ENCODE measurements at regions not wholly inside any gene's neighbourhood (a gene's known extent, or its start where the extent isn't known, plus 50 kb on each side); places are given as distances from the start of the nearest gene placed in this dataset.

GRCh38 chr7:35463751-35464150 lies 209.9 kb upstream of the TBX20 start:
- TF ChIP-seq CTCF (IDR thresholded peaks at IDR 0.05) (no peak), POLR2A (IDR thresholded peaks at IDR 0.05) (no peak), EP300 (IDR thresholded peaks at IDR 0.05) (no peak)
